GM19035 (cell line): ENCODE measurements at regions not wholly inside any gene's neighbourhood (a gene's known extent, or its start where the extent isn't known, plus 50 kb on each side); places are given as distances from the start of the nearest gene placed in this dataset.
"Not testable (repeated sequence)": the region's sequence is repeated elsewhere in the genome, so short reads cannot be mapped to it uniquely, and the experiment has no call there.

Source experiments
- ATAC-seq: cut with Tn5 transposase; IDR thresholded peaks from one replicate; pipeline ENCODE4 v1.9.1; 2021; ENCODE audit not compliant: unreplicated experiment

GRCh38 chr5:89320421-89321277, 437.7 kb upstream of the MEF2C start:
- ATAC-seq, result no peak

- not testable (repeated sequence) for ATAC-seq
Measured at GRCh38 chr5:89317838-89318237, 434.9 kb upstream of the MEF2C start.

- ATAC-seq, result no peak
Measured at GRCh38 chr5:89315286-89316100, 432.5 kb upstream of the MEF2C start.

GRCh38 chr5:89313804-89314588, 431.0 kb upstream of the MEF2C start:
- peak; percentile 95 for ATAC-seq

- no peak for ATAC-seq
Measured at GRCh38 chr5:89313044-89313443, 430.1 kb upstream of the MEF2C start.

GRCh38 chr5:89309268-89309667, 426.3 kb upstream of the MEF2C start:
- ATAC-seq, result no peak

- ATAC-seq, result peak; percentile 83
Measured at GRCh38 chr5:89308606-89309040, 425.6 kb upstream of the MEF2C start.

- no peak for ATAC-seq
Measured at GRCh38 chr5:89307972-89308371, 425.0 kb upstream of the MEF2C start.

- ATAC-seq, result not testable (repeated sequence)
Measured at GRCh38 chr5:89307141-89307540, 424.2 kb upstream of the MEF2C start.

- ATAC-seq, result peak; percentile 61
Measured at GRCh38 chr5:89303033-89303480, 420.1 kb upstream of the MEF2C start.

GRCh38 chr5:89302102-89302891, 419.3 kb upstream of the MEF2C start:
- ATAC-seq, result no peak

GRCh38 chr5:89301321-89302025, 418.5 kb upstream of the MEF2C start:
- ATAC-seq, result peak; percentile 81

- no peak for ATAC-seq
Measured at GRCh38 chr5:89300426-89300970, 417.5 kb upstream of the MEF2C start.

GRCh38 chr5:89299998-89300397, 417.0 kb upstream of the MEF2C start:
- ATAC-seq, result no peak

- no peak for ATAC-seq
Measured at GRCh38 chr5:89297066-89297465, 414.1 kb upstream of the MEF2C start.

GRCh38 chr5:89293810-89294209, 410.8 kb upstream of the MEF2C start:
- ATAC-seq, result no peak

- no peak for ATAC-seq
Measured at GRCh38 chr5:89292487-89292886, 409.5 kb upstream of the MEF2C start.

- ATAC-seq, result no peak
Measured at GRCh38 chr5:89289604-89290003, 406.6 kb upstream of the MEF2C start.

- no peak for ATAC-seq
Measured at GRCh38 chr5:89287964-89288363, 405.0 kb upstream of the MEF2C start.
